WTC11 (cell line): ENCODE measurements at regions not wholly inside any gene's neighbourhood (a gene's known extent, or its start where the extent isn't known, plus 50 kb on each side); places are given as distances from the start of the nearest gene placed in this dataset.

Experiments
- ATAC-seq: fragments of 200-7000 bp; cut with Tn5 transposase; 2 replicates; pipeline ENCODE4 v1.10.0; 2021; ENCODE audit warnings: mild to moderate bottlenecking, moderate library complexity
- CTCF ChIA-PET: fragments of 300-600 bp; sonication (Branson Sonifier 250); formaldehyde crosslinking; loops from one replicate; lab custom pipeline; 2021; ENCODE audit warnings: antibody characterized with exemption; lab: Charles Lee
- POLR2A ChIA-PET: fragments of 350-600 bp; sonication (Branson Sonifier 250); formaldehyde crosslinking; loops from one replicate; lab custom pipeline; 2021; ENCODE audit warnings: antibody characterized with exemption; lab: Charles Lee
- DNase-seq: peaks from one replicate; pipeline ENCODE4 v3.0.0; 2021; ENCODE audit warnings: low spot score
- H3K27ac Mint-ChIP-seq: 2 replicates; pipeline ENCODE4 v1.8.0; 2021; ENCODE audit warnings: mixed read lengths
- H3K27me3 Mint-ChIP-seq: 2 replicates; pipeline ENCODE4 v1.8.0; 2021; ENCODE audit warnings: low read depth, mild to moderate bottlenecking, moderate library complexity, mixed read lengths
- H3K36me3 Mint-ChIP-seq: 2 replicates; pipeline ENCODE4 v1.8.0; 2021; ENCODE audit warnings: mixed read lengths
- H3K4me1 Mint-ChIP-seq: 2 replicates; pipeline ENCODE4 v1.8.0; 2022; ENCODE audit warnings: mixed read lengths
- H3K4me3 Mint-ChIP-seq: 2 replicates; pipeline ENCODE4 v1.8.0; 2021; ENCODE audit warnings: mild to moderate bottlenecking, moderate library complexity, mixed read lengths
- H3K9me3 Mint-ChIP-seq: 2 replicates; pipeline ENCODE4 v1.8.0; 2021; ENCODE audit warnings: mixed read lengths
- AFF4 ChIP-seq: sonication (generic); formaldehyde crosslinking; IDR thresholded peaks from 2 replicates; pipeline ENCODE4 v1.8.1; 2023; ENCODE audit warnings: mild to moderate bottlenecking, missing genetic modification reagents, borderline replicate concordance
- E2F5 ChIP-seq: sonication (generic); formaldehyde crosslinking; IDR thresholded peaks from 2 replicates; pipeline ENCODE4 v1.8.1; 2022; ENCODE audit warnings: mild to moderate bottlenecking, moderate library complexity, missing genetic modification reagents
- ELF4 ChIP-seq: sonication (generic); formaldehyde crosslinking; IDR thresholded peaks from 2 replicates; pipeline ENCODE4 v1.8.1; 2022; ENCODE audit warnings: low read depth, mild to moderate bottlenecking, moderate library complexity, missing genetic modification reagents
- EMX1 ChIP-seq: fragments of 250-450 bp; sonication (Bioruptor Pico); IDR thresholded peaks from 2 replicates; pipeline ENCODE4 v1.8.0; 2021; ENCODE audit warnings: mild to moderate bottlenecking
- FOXK1 ChIP-seq: sonication (generic); formaldehyde crosslinking; IDR thresholded peaks from 2 replicates; pipeline ENCODE4 v1.8.0; 2022; ENCODE audit warnings: mild to moderate bottlenecking, moderate library complexity, missing genetic modification reagents
- GABPB1 ChIP-seq: sonication (generic); formaldehyde crosslinking; IDR thresholded peaks from 2 replicates; pipeline ENCODE4 v1.8.1; 2023; ENCODE audit warnings: mild to moderate bottlenecking, missing genetic modification reagents
- JUN ChIP-seq: sonication (generic); formaldehyde crosslinking; IDR thresholded peaks from 2 replicates; pipeline ENCODE4 v1.8.0; 2023; ENCODE audit warnings: mild to moderate bottlenecking, missing genetic modification reagents
- KAT7 ChIP-seq: sonication (generic); formaldehyde crosslinking; IDR thresholded peaks from 2 replicates; pipeline ENCODE4 v1.8.1; 2023; ENCODE audit warnings: missing genetic modification reagents, mild to moderate bottlenecking, borderline replicate concordance
- PREB ChIP-seq: sonication (generic); formaldehyde crosslinking; IDR thresholded peaks from 2 replicates; pipeline ENCODE4 v1.8.1; 2022; ENCODE audit warnings: mild to moderate bottlenecking, missing genetic modification reagents, moderate library complexity, borderline replicate concordance
- SP1 ChIP-seq: sonication (generic); formaldehyde crosslinking; conservative IDR thresholded peaks from 2 replicates; pipeline ENCODE4 v1.8.1; 2022; ENCODE audit warnings: missing genetic modification reagents
- ZBTB21 ChIP-seq: sonication (generic); formaldehyde crosslinking; IDR thresholded peaks from 2 replicates; pipeline ENCODE4 v1.8.1; 2023; ENCODE audit warnings: mild to moderate bottlenecking, missing genetic modification reagents, borderline replicate concordance
- ZNF416 ChIP-seq: fragments of 250-450 bp; sonication (Bioruptor Pico); IDR thresholded peaks from 2 replicates; pipeline ENCODE4 v1.9.0; 2021; ENCODE audit warnings: mild to moderate bottlenecking, inconsistent platforms
- ZNF532 ChIP-seq: fragments of 250-450 bp; sonication (Bioruptor Pico); IDR thresholded peaks from 2 replicates; pipeline ENCODE4 v1.9.0; 2021; ENCODE audit warnings: mild to moderate bottlenecking, borderline replicate concordance
- TF ChIP-seq, protein P1 (sequence below): sonication (generic); formaldehyde crosslinking; IDR thresholded peaks from 2 replicates; pipeline ENCODE4 v1.8.0; 2023; ENCODE audit warnings: missing genetic modification reagents, mild to moderate bottlenecking, borderline replicate concordance
- TF ChIP-seq, protein P2 (sequence below): sonication (generic); formaldehyde crosslinking; IDR thresholded peaks from 2 replicates; pipeline ENCODE4 v1.8.0; 2023; ENCODE audit warnings: mild to moderate bottlenecking, missing genetic modification reagents
- TF ChIP-seq, protein P3 (sequence below): fragments of 250-450 bp; sonication (Bioruptor Pico); IDR thresholded peaks from 2 replicates; pipeline ENCODE4 v2.1.2; 2022; ENCODE audit warnings: mild to moderate bottlenecking, moderate library complexity
- TF ChIP-seq, protein P4 (sequence below): sonication (generic); formaldehyde crosslinking; IDR thresholded peaks from 2 replicates; pipeline ENCODE4 v1.8.1; 2022; ENCODE audit warnings: low read depth, mild to moderate bottlenecking, moderate library complexity, missing genetic modification reagents, borderline replicate concordance

DNA sequence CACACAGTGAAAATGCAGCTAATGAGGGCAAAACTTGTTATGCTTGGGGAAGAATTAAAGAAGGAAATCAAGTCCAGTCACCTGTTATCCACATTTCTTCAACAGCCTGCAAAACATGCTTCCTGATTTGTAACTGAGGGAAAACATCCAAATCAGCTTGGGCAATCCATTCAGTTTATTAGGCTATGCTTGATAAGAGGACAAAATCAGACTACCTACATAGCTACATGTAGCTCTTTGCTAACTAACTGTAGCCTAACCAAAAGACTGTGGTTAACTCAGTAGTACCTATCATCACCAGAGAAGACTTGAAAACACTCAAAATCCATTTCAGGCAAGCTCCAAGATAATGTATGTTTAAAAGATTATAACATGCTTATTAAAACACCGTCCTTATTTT is 436.4 kb downstream of the SHQ1 start:
- POLR2A ChIA-PET = no interaction called here
- H3K4me3 Mint-ChIP-seq = no peak overlapping the region
- no peaks in the 10 kb centered on the region for H3K9me3 Mint-ChIP-seq
- peaks cover 82% of the 10 kb centered on the region for H3K4me1 Mint-ChIP-seq
- ATAC-seq (no peak), DNase-seq (no peak)
- CTCF ChIA-PET = no interaction called here
- 0 out of 2 replicates have a peak overlapping the region, but pooled peaks have one; percentile 11 for H3K27ac Mint-ChIP-seq
- H3K36me3 Mint-ChIP-seq = no peaks in the 10 kb centered on the region
- no peaks in the 10 kb centered on the region for H3K27me3 Mint-ChIP-seq
- TF ChIP-seq, protein P1, sequence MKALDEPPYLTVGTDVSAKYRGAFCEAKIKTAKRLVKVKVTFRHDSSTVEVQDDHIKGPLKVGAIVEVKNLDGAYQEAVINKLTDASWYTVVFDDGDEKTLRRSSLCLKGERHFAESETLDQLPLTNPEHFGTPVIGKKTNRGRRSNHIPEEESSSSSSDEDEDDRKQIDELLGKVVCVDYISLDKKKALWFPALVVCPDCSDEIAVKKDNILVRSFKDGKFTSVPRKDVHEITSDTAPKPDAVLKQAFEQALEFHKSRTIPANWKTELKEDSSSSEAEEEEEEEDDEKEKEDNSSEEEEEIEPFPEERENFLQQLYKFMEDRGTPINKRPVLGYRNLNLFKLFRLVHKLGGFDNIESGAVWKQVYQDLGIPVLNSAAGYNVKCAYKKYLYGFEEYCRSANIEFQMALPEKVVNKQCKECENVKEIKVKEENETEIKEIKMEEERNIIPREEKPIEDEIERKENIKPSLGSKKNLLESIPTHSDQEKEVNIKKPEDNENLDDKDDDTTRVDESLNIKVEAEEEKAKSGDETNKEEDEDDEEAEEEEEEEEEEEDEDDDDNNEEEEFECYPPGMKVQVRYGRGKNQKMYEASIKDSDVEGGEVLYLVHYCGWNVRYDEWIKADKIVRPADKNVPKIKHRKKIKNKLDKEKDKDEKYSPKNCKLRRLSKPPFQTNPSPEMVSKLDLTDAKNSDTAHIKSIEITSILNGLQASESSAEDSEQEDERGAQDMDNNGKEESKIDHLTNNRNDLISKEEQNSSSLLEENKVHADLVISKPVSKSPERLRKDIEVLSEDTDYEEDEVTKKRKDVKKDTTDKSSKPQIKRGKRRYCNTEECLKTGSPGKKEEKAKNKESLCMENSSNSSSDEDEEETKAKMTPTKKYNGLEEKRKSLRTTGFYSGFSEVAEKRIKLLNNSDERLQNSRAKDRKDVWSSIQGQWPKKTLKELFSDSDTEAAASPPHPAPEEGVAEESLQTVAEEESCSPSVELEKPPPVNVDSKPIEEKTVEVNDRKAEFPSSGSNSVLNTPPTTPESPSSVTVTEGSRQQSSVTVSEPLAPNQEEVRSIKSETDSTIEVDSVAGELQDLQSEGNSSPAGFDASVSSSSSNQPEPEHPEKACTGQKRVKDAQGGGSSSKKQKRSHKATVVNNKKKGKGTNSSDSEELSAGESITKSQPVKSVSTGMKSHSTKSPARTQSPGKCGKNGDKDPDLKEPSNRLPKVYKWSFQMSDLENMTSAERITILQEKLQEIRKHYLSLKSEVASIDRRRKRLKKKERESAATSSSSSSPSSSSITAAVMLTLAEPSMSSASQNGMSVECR (CRISPR knock-in tag) = no peak
- TF ChIP-seq JUN (CRISPR knock-in tag) = no peak
- TF ChIP-seq ZNF532 (CRISPR knock-in tag) = no peak
- TF ChIP-seq ELF4 = no peak
- no peak for TF ChIP-seq FOXK1 (CRISPR knock-in tag)
- TF ChIP-seq ZBTB21 (CRISPR knock-in tag) = no peak
- TF ChIP-seq E2F5 (CRISPR knock-in tag) = no peak
- no peak for TF ChIP-seq EMX1 (CRISPR knock-in tag)
- TF ChIP-seq AFF4 (CRISPR knock-in tag) = no peak
- TF ChIP-seq KAT7 (CRISPR knock-in tag) = no peak
- TF ChIP-seq, protein P2, sequence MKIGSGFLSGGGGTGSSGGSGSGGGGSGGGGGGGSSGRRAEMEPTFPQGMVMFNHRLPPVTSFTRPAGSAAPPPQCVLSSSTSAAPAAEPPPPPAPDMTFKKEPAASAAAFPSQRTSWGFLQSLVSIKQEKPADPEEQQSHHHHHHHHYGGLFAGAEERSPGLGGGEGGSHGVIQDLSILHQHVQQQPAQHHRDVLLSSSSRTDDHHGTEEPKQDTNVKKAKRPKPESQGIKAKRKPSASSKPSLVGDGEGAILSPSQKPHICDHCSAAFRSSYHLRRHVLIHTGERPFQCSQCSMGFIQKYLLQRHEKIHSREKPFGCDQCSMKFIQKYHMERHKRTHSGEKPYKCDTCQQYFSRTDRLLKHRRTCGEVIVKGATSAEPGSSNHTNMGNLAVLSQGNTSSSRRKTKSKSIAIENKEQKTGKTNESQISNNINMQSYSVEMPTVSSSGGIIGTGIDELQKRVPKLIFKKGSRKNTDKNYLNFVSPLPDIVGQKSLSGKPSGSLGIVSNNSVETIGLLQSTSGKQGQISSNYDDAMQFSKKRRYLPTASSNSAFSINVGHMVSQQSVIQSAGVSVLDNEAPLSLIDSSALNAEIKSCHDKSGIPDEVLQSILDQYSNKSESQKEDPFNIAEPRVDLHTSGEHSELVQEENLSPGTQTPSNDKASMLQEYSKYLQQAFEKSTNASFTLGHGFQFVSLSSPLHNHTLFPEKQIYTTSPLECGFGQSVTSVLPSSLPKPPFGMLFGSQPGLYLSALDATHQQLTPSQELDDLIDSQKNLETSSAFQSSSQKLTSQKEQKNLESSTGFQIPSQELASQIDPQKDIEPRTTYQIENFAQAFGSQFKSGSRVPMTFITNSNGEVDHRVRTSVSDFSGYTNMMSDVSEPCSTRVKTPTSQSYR (CRISPR knock-in tag) = no peak
- TF ChIP-seq, protein P3, sequence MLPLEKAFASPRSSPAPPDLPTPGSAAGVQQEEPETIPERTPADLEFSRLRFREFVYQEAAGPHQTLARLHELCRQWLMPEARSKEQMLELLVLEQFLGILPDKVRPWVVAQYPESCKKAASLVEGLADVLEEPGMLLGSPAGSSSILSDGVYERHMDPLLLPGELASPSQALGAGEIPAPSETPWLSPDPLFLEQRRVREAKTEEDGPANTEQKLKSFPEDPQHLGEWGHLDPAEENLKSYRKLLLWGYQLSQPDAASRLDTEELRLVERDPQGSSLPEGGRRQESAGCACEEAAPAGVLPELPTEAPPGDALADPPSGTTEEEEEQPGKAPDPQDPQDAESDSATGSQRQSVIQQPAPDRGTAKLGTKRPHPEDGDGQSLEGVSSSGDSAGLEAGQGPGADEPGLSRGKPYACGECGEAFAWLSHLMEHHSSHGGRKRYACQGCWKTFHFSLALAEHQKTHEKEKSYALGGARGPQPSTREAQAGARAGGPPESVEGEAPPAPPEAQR (CRISPR knock-in tag) = no peak
- TF ChIP-seq ZNF416 (CRISPR knock-in tag) = no peak
- TF ChIP-seq PREB = no peak
- TF ChIP-seq GABPB1 (CRISPR knock-in tag) = no peak
- no peak for TF ChIP-seq SP1 (CRISPR knock-in tag)
- TF ChIP-seq, protein P4, sequence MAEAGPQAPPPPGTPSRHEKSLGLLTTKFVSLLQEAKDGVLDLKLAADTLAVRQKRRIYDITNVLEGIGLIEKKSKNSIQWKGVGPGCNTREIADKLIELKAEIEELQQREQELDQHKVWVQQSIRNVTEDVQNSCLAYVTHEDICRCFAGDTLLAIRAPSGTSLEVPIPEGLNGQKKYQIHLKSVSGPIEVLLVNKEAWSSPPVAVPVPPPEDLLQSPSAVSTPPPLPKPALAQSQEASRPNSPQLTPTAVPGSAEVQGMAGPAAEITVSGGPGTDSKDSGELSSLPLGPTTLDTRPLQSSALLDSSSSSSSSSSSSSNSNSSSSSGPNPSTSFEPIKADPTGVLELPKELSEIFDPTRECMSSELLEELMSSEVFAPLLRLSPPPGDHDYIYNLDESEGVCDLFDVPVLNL (CRISPR knock-in tag) = no peak
